ENCODE measurements at regions not wholly inside any gene's neighbourhood (a gene's known extent, or its start where the extent isn't known, plus 50 kb on each side); places are given as distances from the start of the nearest gene placed in this dataset.

GRCh38 chr12:47026291-47026690, 53.1 kb upstream of the PCED1B start:
- DNase-seq (ENCODE audit: low read depth) = no peak

All from LHCN-M2 (cell line).